Ureter (tissue), 1 donor: ENCODE measurements at regions not wholly inside any gene's neighbourhood (a gene's known extent, or its start where the extent isn't known, plus 50 kb on each side); places are given as distances from the start of the nearest gene placed in this dataset.

Experiments
- DNase-seq: peaks from one replicate; pipeline ENCODE4 v3.0.0-alpha.2; 2020; ENCODE audit warnings: low spot score
- donor health status: DM: yes; HTN: yes; CAD: no.

DNA sequence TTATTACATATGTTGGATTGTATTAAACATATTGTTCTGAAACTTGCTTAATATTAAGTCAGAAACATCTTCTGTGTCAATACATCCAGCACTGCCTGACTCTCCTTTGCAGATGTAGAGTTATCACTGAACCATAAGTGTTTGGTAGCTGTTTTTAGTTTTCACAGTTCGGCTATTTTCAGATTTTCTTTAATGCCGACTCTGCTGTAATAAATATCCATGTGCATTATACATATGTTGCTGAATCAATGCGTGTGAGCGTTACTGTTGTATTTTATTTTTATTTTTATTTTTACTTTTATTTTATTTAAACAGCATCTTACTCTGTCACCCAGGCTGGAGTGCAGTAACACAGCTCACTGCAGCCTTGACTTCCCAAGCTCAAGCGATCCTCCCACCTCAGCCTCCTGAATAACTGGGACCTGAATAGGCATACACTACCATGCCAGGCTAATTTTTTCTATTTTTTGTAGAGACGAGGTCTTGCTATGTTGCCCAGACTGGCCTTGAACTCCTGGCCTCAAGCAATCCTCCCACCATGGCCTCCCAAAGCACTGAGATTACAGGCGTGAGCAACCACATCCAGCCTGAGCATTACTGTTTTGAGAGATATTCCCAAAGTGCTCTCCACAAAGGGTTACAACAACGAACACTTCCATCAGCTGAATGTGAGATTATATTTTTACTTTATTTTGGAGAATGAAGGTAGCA lies 50.7 kb upstream of the NOCT start:
- DNase-seq = no peak

DNA sequence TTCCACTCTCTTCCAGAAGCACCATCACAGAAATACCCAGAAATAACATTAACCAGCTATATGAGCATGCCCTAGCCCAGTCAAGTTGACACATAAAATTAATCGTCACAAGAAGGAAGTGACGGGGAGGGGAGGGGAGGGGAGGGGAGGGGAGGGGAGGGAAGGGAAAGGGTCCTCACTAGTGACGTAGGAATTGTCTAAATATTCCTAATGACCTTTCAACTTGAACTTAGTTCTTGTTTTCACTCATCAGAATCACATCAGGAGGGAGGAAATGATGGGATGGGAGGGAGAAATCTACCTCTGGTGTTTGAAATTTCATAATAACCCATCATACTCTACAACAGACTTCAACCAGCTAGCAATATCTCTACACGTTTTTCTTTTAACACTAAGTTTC lies 52.2 kb upstream of the NOCT start:
- no peak for DNase-seq

GRCh38 chr4:138961664-138962063 lies 53.9 kb upstream of the NOCT start:
- DNase-seq = no peak

DNA sequence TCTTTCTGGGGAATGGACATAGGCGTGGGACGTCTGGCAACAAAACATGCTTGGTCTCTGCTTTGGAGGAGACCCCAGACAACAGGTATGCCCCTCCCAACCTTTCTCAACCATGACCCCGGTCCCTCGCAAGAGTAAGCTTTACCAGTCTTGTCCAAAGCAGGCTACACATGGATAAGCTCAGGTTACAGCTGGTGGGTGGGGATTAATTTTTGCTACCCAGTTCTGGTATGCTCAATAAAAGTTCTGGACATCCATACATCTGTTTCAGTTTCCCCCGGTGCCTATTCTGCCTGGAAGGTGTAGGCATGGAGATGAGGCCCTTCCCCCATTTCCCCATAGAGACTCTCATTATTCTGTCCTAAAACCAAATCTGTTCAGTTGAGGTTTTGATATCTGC lies 54.5 kb upstream of the NOCT start:
- no peak for DNase-seq

GRCh38 chr4:138960175-138960710 lies 55.3 kb upstream of the NOCT start:
- no peak for DNase-seq

DNA sequence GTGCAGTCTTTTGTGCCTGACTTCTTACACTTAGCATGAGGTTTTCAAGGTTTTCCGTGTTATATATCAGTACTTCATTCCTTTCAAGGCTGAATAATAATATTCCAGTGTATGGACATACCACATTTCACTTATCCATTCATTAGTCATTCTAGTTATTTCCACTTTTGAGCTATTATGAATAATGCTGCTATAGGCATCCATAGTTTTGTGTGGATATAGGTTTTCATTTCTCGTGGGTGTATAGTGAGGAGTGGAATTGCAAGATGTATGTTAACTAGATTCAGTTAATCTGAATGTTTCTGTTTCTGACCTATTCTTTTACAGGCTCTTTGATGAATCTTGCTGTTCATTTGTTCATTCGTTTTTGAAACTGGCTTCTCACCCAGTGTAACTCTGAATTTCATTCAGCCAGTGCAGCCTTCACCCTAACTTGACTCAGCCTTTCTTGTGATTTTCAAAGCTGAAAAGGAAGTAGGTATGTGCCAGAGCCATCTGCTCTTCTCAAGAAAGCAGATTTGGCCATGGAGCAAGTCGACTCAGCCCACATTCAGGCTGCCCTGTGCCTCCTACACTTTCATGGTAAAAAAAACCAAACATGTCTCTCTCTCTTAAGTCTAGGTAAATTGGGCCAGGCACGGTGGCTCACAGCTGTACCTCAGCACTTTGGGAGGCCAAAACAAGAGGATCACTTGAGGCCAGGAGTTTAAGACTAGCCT lies 56.3 kb upstream of the NOCT start:
- no peak for DNase-seq

DNA sequence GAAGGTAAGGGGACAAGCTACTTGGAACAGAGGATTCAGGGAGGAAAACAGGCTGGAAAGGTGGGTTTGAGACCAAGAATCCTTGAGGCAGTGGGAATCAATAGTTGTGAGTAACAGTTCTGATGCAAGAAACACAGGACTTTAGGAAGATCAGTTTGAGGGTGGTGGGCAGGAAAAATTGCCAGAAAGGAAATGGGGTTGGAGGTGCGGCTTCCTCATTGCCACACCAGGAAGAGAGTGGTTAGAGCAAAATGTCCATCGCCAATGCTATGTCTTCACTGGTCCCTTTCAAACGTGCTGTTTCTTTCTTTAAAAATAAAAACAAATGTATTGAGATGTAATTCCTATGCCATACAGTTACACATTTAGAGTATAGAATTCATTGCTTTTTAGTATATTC lies 57.1 kb upstream of the NOCT start:
- DNase-seq = no peak

DNA sequence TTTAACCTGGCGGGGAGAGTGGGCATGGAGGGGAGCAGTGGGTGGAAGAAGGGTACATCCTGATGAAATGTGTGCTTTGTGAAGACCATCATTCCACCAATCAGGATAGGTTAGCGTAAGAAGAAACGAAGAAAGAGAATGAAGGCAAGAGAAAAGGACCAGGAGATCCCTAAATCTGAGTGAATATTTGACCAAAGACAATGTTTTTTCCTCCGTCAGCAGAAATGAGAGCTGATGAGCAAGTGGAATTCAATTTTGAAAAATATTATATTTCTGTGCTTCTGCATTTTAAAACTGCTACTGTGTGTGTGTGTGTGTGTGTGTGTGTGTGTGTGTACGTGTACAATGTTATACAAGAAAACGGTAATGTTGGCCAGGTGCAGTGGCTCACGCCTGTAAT lies 58.3 kb upstream of the NOCT start:
- DNase-seq = no peak

DNA sequence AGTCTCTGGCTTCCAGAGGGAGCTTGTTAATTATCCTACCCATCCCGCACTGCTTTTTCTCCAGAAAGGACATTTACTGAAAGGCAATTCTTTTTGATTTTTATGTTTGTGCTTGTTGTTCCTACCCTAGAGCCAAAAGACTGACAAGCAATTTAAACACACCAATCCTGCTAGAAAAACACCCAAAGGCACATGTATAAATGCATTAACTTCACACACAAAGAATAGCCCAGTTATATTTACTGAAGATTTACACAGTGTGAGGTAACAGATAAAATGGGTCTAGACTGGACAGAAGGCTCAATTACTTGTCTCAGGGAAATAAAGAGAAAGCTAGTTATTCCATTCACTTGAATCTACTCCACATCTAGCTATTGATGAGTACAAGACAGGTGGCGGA lies 61.2 kb upstream of the NOCT start:
- no peak for DNase-seq

DNA sequence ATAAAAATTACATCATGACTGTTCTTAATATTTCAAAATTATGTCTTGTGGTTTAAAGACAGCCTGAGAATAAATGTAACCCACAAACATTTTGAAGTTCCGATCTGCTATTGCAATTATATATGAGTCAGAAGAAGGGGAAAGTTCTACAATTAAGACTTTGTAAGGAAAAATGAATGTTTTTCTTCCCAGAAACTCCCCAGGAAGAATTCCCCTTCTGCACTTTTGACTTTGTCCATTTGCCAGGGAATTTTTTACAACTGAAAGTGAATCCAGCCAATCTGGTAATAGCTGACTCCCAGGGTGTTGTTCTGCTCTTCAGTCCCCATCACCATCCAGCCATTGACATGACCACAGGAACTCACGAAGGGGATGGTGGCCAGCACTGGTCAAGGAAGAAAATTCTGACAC lies 61.6 kb upstream of the NOCT start:
- DNase-seq = no peak

DNA sequence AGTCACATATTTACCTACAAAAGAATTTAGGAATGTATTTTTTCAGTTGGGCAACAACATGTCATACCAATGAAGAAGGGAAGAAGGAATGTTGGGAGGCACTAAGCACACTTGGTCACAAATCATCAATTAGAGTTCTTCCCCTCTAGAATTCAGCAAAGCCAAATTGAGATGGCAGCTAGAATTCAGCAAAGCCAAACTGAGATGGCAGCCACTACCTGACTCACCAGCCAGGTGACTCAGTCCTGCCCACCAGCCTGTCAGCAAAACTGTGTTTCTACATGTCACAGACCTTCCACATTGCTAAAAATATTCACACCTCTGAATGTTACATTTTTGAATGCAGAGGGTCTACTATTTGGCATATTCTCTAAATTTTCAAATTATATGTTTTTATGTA lies 63.2 kb upstream of the NOCT start:
- DNase-seq = no peak

DNA sequence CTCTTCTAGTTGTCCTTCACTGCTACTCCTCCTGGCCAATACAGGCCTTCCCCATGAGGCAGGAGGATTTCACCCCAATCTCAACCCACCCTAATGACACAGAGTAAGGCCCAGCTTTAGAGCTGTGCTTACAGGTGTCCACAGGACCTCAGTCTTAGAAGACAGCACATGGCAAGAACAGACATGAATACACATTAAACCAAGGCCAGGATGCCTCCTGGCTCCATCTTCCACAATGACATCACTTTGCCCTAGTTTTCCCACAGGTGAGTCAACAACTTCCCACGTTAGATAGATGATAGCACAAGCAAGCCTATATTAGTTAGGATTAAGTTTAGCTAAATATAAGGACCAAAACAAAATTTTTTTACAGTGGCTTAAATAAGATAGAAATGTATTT lies 63.8 kb upstream of the NOCT start:
- DNase-seq = no peak

DNA sequence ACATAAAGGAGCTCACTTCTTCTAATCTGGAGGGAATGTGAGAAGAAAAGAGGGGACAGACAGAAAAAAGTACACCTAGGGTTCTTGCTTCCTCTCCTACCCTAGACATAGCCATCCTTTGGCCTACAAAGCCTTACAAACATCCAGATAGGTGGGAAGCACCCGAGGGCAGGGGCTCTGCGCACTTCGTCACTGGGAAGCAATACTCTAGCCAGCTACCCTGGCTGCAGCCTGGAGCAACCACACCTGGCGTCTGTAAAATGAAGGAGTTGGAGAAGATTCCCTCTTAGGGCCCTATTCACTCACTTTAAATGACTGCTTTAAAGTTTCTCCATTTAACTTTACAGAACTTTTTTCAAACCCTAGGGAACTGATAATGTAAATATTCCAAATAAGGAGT lies 65.7 kb upstream of the NOCT start:
- no peak for DNase-seq

DNA sequence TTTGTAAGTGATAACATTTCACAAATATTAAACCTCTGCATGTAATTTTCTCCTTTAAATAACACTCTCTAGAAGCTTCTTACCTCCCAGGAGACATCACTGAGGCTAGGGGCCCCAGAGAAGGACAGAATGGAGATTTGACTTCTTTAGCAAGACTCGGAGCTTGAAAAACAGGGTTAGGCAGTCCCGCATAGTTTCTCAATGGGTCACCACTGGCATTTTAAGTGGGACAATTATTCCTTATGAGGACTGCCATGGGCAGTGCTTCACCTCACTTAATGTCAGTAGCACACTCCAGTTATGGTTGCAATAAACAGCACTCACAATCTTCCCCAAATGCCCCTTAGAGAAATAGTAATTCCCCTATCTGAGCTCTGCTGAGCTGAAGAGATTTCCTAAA lies 66.7 kb upstream of the NOCT start:
- no peak for DNase-seq

GRCh38 chr4:138946306-138946705 lies 69.3 kb upstream of the NOCT start:
- no peak for DNase-seq

DNA sequence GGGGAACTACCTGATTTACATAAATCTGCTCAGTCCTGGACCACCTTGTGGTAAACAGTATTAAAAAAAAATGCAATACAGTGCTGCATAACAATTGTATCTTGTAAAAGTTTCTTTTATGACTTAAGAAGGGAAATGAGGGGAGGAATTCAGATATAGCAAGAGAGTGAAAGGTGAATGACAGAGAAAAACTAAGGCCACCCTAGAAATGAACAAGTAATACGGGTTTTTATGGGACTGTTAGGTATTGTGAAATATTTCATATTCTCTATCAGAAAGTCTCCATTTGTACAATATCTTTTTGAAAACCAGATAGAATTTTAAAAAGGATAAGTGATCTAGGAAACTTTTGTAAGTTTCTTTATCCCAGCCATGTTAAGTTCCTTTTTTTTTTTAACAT lies 69.7 kb upstream of the NOCT start:
- DNase-seq = no peak

DNA sequence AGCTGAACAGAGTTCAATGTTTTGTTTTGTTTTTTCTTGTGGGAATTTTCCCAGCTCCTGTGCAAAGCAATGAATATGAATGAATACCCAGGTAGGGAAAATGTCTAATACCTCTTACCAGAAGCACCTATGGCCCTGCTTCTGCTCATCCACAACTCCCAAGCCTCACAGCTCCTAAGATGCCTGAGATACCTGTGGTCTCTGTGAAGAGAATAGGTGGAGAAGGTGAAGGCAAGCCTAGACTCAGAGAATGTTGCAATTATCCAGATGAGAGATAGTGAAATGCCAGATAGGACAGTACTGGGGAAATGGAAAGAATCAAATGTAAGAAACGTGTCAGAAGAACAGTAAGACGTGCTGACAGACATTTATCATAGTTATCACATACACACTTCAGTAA lies 70.2 kb upstream of the NOCT start:
- DNase-seq = no peak

DNA sequence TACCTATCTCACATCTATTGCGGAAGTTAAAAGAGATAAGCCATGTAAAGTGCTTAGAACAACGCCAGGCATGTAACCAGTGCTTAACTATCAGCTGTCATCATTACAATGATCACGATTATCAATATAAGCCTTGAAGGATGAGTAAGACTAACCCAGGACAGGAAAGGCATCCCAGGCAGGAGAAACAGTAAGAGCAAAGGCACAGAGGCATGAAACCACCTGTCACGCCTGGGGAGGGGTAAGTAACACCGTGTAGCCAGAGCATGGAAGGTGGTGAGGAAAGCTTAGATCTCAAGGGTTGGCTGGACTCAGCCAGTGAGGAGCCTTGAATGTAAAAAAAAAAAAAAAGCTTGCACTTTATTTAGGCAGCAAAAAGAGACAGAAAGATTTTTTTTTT lies 71.7 kb upstream of the NOCT start:
- no peak for DNase-seq

DNA sequence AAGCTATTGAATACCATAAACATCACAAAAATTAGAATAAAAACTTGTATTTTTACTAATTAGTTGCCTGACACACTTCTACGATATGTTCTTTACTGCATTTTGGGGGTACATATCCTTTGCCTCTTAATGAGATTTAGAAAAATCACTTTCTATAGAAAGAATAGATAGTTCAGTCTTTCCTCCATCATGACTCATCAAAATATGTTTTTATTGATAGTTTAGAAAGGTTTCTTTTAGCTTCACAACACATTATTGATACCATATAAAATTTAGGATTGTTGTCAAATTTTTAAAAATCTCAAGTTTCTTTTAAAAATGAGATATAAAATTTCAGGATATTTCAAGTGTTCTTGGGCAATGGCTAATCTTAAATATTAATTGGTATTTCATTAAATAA lies 74.5 kb upstream of the NOCT start:
- DNase-seq = no peak

GRCh38 chr4:138939960-138940359 lies 75.6 kb upstream of the NOCT start:
- no peak for DNase-seq

- DNase-seq = no peak
Observed at GRCh38 chr4:138938366-138938690, 77.3 kb upstream of the NOCT start.

DNA sequence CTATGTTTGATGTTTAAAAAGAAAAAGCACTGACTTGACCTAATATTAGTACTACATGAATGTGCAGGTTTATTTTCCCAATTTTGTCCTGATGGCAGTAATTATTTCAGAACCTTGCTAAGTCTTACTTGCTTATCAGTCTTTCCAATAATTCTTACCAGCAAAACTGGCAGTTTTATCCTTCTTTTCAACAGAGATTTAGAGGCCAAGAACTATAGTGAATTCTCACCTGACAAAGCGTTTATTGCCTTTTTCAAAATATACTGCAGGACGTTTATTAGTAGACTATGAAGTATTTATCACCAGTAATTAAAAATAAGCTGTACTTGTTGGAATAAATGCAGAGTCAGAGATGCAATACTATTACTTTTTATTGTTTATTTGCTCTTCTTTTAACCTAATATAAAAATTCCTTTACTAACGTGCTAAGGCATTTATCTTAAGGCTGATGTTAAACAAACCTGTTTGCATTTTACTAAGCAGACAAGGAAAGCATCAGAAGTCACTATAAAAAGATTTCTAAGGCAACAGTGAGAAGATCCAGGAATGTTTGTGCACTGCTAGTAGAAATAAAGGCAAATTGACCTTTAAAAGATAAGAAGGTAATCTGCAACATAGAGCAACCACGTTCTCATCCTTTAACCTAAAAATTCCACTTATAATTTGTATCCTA lies 80.3 kb upstream of the NOCT start:
- DNase-seq = no peak

DNA sequence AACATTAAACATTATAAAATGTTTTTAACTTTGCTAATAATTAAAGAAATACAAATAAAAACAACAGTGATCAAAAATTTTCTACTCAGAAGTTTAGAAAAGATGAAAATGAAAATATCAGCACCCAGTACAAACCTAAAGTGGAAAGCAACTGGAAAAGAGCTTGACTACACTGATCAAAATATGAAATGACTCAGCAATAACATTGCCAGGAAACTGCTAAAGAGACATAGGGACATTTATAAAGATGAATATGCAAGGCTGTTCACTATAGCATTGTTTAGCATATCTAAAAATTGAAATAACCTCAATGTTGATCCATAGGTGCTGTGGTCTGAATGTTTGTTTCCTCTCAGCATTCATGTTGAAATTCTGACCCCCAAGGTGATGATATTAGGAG lies 88.5 kb upstream of the NOCT start:
- no peak for DNase-seq
